ENCODE measurements at regions not wholly inside any gene's neighbourhood (a gene's known extent, or its start where the extent isn't known, plus 50 kb on each side); places are given as distances from the start of the nearest gene placed in this dataset.

GRCh38 chr13:63909726-63910375, 2494.2 kb upstream of the PCDH20 start:
- intact Hi-C loops (cut with DNase I), result no loop called here
- Histone ChIP-seq H3K9me3 (no peaks in the 10 kb centered on the region), H3K27me3 (no peaks in the 10 kb centered on the region), H3K4me3 (no peak overlapping the region), H3K36me3 (no peaks in the 10 kb centered on the region), H3K27ac (replicated peaks in 1 of 4) (no peak overlapping the region), H3K4me1 (peaks cover 0 to 4% (median 0%) of the 10 kb centered on the region in 4 donors)
- TF ChIP-seq POLR2A (IDR thresholded peaks at IDR 0.05; ENCODE audit: low read depth) (no peak), POLR2AphosphoS5 (IDR thresholded peaks at IDR 0.05) (no peak), EP300 (IDR thresholded peaks at IDR 0.05) (no peak)
- TF ChIP-seq, protein P1, sequence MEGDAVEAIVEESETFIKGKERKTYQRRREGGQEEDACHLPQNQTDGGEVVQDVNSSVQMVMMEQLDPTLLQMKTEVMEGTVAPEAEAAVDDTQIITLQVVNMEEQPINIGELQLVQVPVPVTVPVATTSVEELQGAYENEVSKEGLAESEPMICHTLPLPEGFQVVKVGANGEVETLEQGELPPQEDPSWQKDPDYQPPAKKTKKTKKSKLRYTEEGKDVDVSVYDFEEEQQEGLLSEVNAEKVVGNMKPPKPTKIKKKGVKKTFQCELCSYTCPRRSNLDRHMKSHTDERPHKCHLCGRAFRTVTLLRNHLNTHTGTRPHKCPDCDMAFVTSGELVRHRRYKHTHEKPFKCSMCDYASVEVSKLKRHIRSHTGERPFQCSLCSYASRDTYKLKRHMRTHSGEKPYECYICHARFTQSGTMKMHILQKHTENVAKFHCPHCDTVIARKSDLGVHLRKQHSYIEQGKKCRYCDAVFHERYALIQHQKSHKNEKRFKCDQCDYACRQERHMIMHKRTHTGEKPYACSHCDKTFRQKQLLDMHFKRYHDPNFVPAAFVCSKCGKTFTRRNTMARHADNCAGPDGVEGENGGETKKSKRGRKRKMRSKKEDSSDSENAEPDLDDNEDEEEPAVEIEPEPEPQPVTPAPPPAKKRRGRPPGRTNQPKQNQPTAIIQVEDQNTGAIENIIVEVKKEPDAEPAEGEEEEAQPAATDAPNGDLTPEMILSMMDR (IDR thresholded peaks at IDR 0.05), result no peak
- WGBS, result 78% methylated on average over 6 of the region's 6 CpGs
- DNase-seq (ENCODE audit: extremely low spot score), result no peak

DNA sequence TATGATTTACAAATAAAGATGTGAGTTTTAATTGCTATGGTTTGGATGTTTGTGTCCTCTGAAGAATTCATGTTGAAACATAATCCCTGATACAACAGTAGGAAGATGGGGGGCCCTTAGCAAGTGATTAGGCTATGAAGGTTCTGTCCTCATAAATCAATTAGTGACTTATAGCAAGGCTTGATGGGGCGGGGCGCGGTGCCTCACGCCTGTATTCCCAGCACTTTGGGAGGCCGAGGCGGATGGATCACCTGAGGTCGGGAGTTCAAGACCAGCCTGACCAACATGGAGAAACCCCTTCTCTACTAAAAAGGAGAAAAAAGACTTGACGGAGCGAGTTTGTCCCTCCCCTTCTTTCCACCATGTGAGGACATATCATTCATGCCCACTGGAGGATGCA, 2486.5 kb upstream of the PCDH20 start:
- no peak overlapping the region for H3K4me3 ChIP-seq
- H3K27ac ChIP-seq (replicated peaks in 1 of 4), result no peak overlapping the region
- H3K9me3 ChIP-seq, result no peaks in the 10 kb centered on the region
- no peaks in the 10 kb centered on the region for H3K36me3 ChIP-seq
- 82% methylated on average over 9 of the region's 9 CpGs for WGBS
- no peak for DNase-seq (ENCODE audit: extremely low spot score)
- no peaks in the 10 kb centered on the region for H3K27me3 ChIP-seq
- TF ChIP-seq, protein P1 (IDR thresholded peaks at IDR 0.05), result no peak
- TF ChIP-seq POLR2AphosphoS5 (IDR thresholded peaks at IDR 0.05) (no peak), EP300 (IDR thresholded peaks at IDR 0.05) (no peak), POLR2A (IDR thresholded peaks at IDR 0.05; ENCODE audit: low read depth) (no peak)
- intact Hi-C loops (cut with DNase I), result no loop called here
- no peaks in the 10 kb centered on the region for H3K4me1 ChIP-seq

GRCh38 chr13:63901630-63902029, 2486.0 kb upstream of the PCDH20 start:
- intact Hi-C loops (cut with DNase I), result no loop called here

GRCh38 chr13:63900406-63900805, 2484.8 kb upstream of the PCDH20 start:
- TF ChIP-seq, protein P1 (IDR thresholded peaks at IDR 0.05), result no peak
- no peak for TF ChIP-seq POLR2AphosphoS5 (IDR thresholded peaks at IDR 0.05)
- TF ChIP-seq EP300 (IDR thresholded peaks at IDR 0.05), result no peak
- no peak for TF ChIP-seq POLR2A (IDR thresholded peaks at IDR 0.05; ENCODE audit: low read depth)
- Histone ChIP-seq H3K36me3 (no peaks in the 10 kb centered on the region), H3K27ac (replicated peaks in 1 of 4) (no peak overlapping the region), H3K9me3 (no peaks in the 10 kb centered on the region), H3K4me3 (no peak overlapping the region), H3K4me1 (no peaks in the 10 kb centered on the region), H3K27me3 (no peaks in the 10 kb centered on the region)
- intact Hi-C loops (cut with DNase I), result no loop called here
- 96% methylated on average over 1 of the region's 1 CpG for WGBS
- DNase-seq (ENCODE audit: extremely low spot score), result no peak

More at GRCh38 chr13:63901630-63902029, 2486.0 kb upstream of the PCDH20 start:
- Histone ChIP-seq H3K27ac (replicated peaks in 1 of 4) (no peak overlapping the region), H3K27me3 (no peaks in the 10 kb centered on the region), H3K4me3 (no peak overlapping the region), H3K36me3 (no peaks in the 10 kb centered on the region), H3K4me1 (no peaks in the 10 kb centered on the region), H3K9me3 (no peaks in the 10 kb centered on the region)
- no peak for DNase-seq (ENCODE audit: extremely low spot score)
- 92% methylated on average over 5 of the region's 5 CpGs for WGBS
- TF ChIP-seq EP300 (IDR thresholded peaks at IDR 0.05), result no peak
- no peak for TF ChIP-seq POLR2AphosphoS5 (IDR thresholded peaks at IDR 0.05)
- TF ChIP-seq, protein P1 (IDR thresholded peaks at IDR 0.05), result no peak
- TF ChIP-seq POLR2A (IDR thresholded peaks at IDR 0.05; ENCODE audit: low read depth), result no peak

DNA sequence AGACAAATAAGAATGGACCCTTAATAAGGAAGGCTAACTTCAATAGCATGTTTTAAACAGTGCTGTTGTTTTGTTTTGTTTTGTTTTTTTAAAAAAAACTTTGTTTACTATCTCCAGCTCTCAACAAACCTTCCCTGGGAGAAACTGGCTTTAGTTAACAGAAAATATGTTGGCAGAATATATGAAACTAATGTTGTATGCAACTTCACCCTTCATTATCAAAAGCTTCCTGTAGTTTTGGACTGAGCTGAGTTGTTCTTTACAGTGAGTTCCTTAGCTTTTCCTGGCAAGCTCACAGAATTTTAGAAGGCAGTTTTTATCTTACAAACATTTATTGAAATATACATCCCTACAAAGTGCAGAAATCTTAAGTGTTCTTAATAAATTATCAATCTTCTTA, 2480.7 kb upstream of the PCDH20 start:
- DNase-seq (ENCODE audit: extremely low spot score), result no peak
- H3K27ac ChIP-seq (replicated peaks in 1 of 4), result no peak overlapping the region
- no peaks in the 10 kb centered on the region for H3K4me1 ChIP-seq

More for the DNA sequence above, 2480.7 kb upstream of the PCDH20 start:
- TF ChIP-seq POLR2A (IDR thresholded peaks at IDR 0.05; ENCODE audit: low read depth) (no peak), POLR2AphosphoS5 (IDR thresholded peaks at IDR 0.05) (no peak), EP300 (IDR thresholded peaks at IDR 0.05) (no peak)
- TF ChIP-seq, protein P1 (IDR thresholded peaks at IDR 0.05), result no peak
- no peaks in the 10 kb centered on the region for H3K36me3 ChIP-seq
- no peak overlapping the region for H3K4me3 ChIP-seq
- H3K9me3 ChIP-seq, result no peaks in the 10 kb centered on the region
- intact Hi-C loops (cut with DNase I), result no loop called here
- H3K27me3 ChIP-seq, result no peaks in the 10 kb centered on the region

All from esophagus muscularis mucosa (tissue), 4 donors.